Kasumi-1 (cell line): ENCODE measurements at regions not wholly inside any gene's neighbourhood (a gene's known extent, or its start where the extent isn't known, plus 50 kb on each side); places are given as distances from the start of the nearest gene placed in this dataset.

Experiments used
- DNase-seq, 2 experiments: peaks; one replicate each; lab custom pipeline; 2025; lab: John Stamatoyannopoulos, UW

- DNase-seq, result no peak
These were observed 644.9 kb downstream of the CCDC171 start for GRCh38 chr9:16197578-16198370.

- no peak for DNase-seq
These were observed 646.2 kb downstream of the CCDC171 start for GRCh38 chr9:16198996-16199395.

- no peak for DNase-seq
These were observed 649.4 kb downstream of the CCDC171 start for GRCh38 chr9:16202221-16202620.

GRCh38 chr9:16202914-16203728, 650.3 kb downstream of the CCDC171 start:
- DNase-seq, result no peak

GRCh38 chr9:16203729-16204573, 651.1 kb downstream of the CCDC171 start:
- no peak for DNase-seq

- DNase-seq, result no peak
These were observed 652.6 kb downstream of the CCDC171 start for GRCh38 chr9:16205455-16205854.

- DNase-seq, result no peak
These were observed 653.7 kb downstream of the CCDC171 start for GRCh38 chr9:16206518-16206917.

GRCh38 chr9:16207161-16207560, 654.3 kb downstream of the CCDC171 start:
- no peak for DNase-seq

- DNase-seq, result no peak
These were observed 657.6 kb downstream of the CCDC171 start for GRCh38 chr9:16210440-16210839.

- DNase-seq, result no peak
These were observed 658.5 kb downstream of the BNC2 start for GRCh38 chr9:16211946-16212345.

- DNase-seq, result no peak
These were observed 656.5 kb downstream of the BNC2 start for GRCh38 chr9:16213781-16214515.

- DNase-seq, result no peak
These were observed 655.7 kb downstream of the BNC2 start for GRCh38 chr9:16214677-16215352.

- DNase-seq, result no peak
These were observed 655.2 kb downstream of the BNC2 start for GRCh38 chr9:16215353-16215680.

GRCh38 chr9:16217943-16218701, 652.3 kb downstream of the BNC2 start:
- no peak for DNase-seq

GRCh38 chr9:16221366-16221765, 649.1 kb downstream of the BNC2 start:
- DNase-seq, result no peak

GRCh38 chr9:16221822-16222547, 648.5 kb downstream of the BNC2 start:
- no peak for DNase-seq

- DNase-seq, result no peak
These were observed 647.2 kb downstream of the BNC2 start for GRCh38 chr9:16223074-16223871.

GRCh38 chr9:16230731-16231130, 639.7 kb downstream of the BNC2 start:
- DNase-seq, result no peak

- DNase-seq, result no peak
These were observed 634.2 kb downstream of the BNC2 start for GRCh38 chr9:16236311-16236710.
